HepG2 (cell line): ENCODE measurements at regions not wholly inside any gene's neighbourhood (a gene's known extent, or its start where the extent isn't known, plus 50 kb on each side); places are given as distances from the start of the nearest gene placed in this dataset.

Source experiments
- ATAC-seq: fragments of 200-7000 bp; cut with Tn5 transposase; 3 replicates; pipeline ENCODE4 v1.9.1; 2020; ENCODE audit warnings: mild to moderate bottlenecking, moderate library complexity
- BruUV-seq: library from RNA; stranded (reverse); fragments of 400-500 nt; replicated peaks from 2 replicates; lab custom pipeline; 2021; lab: Mats Ljungman, UMichigan
- CTCF ChIA-PET: fragments of 300-600 bp; formaldehyde crosslinking; extraction: SDS; loops from one replicate; lab custom pipeline; 2021; ENCODE audit warnings: low total read pairs, inconsistent platforms, low intra/inter-chr PET ratio; lab: Yijun Ruan, JAX
- POLR2A ChIA-PET: fragments of 350-600 bp; sonication (Branson Sonifier 250); formaldehyde crosslinking; loops from one replicate; lab custom pipeline; 2020; ENCODE audit warnings: antibody characterized with exemption, inconsistent platforms; lab: Yijun Ruan, JAX
- DNase-seq: peaks from one replicate; pipeline ENCODE4 v3.0.0-alpha.2; 2015; ENCODE audit warnings: low spot score
- FAIRE-seq: peaks from 3 replicates; lab custom pipeline; 2011; peaks lifted over from hg19 to GRCh38; lab: Jason Lieb, UNC
- H2AFZ ChIP-seq: one replicate; pipeline ENCODE4 v1.6.1; 2011; ENCODE audit warnings: low read length, inconsistent platforms
- H3K27ac ChIP-seq: fragments of 300-600 bp; 3 replicates; pipeline ENCODE4 v1.8.0; 2011; ENCODE audit warnings: mixed run types, mild to moderate bottlenecking, mixed read lengths, low read length, inconsistent platforms; ENCODE audit not compliant: insufficient read depth; ENCODE audit errors: extremely low read length
- H3K27me3 ChIP-seq, 2 experiments: fragments of 200-600 bp in 1 of 2; 2 replicates in 1 of 2; 3 replicates in 1 of 2; pipeline versions ENCODE4 v1.6.0 to v1.8.0; 2011; ENCODE audit warnings: low read length in 2 of 2, mild to moderate bottlenecking in 2 of 2, moderate library complexity in 2 of 2, inconsistent platforms in 1 of 2; ENCODE audit not compliant: insufficient read depth in 2 of 2, control insufficient read depth in 1 of 2
- H3K36me3 ChIP-seq, 2 experiments: fragments of 200-600 bp in 1 of 2; replicated peaks in 1 of 2; 2 replicates in 1 of 2; 3 replicates in 1 of 2; pipeline versions ENCODE4 v1.5.1 to v1.8.0; 2011; ENCODE audit warnings: low read length in 2 of 2, inconsistent platforms in 1 of 2; ENCODE audit not compliant: insufficient read depth in 2 of 2, control insufficient read depth in 1 of 2
- H3K4me1 ChIP-seq: 2 replicates; pipeline ENCODE4 v1.5.1; 2012; ENCODE audit warnings: low read length, inconsistent platforms; ENCODE audit not compliant: insufficient read depth
- H3K4me2 ChIP-seq: 2 replicates; pipeline ENCODE4 v1.6.0; 2011; ENCODE audit warnings: low read depth, low read length, inconsistent platforms
- H3K4me3 ChIP-seq, 3 experiments: fragments of 200-600 bp in 1 of 3; sonication (generic), shearing (Covaris generic) in 1 of 3; replicated peaks in 1 of 3; 2 replicates each; pipeline ENCODE4 v1.5.1; 2011 to 2016; ENCODE audit warnings: low read length in 3 of 3, inconsistent platforms in 2 of 3, low read depth in 2 of 3, mild to moderate bottlenecking in 2 of 3, control low read depth in 1 of 3, mixed read lengths in 1 of 3; ENCODE audit not compliant: insufficient read depth in 1 of 3
- H3K79me2 ChIP-seq: one replicate; pipeline ENCODE4 v1.6.1; 2011; ENCODE audit warnings: low read length, inconsistent platforms; ENCODE audit not compliant: insufficient read depth
- H3K9ac ChIP-seq: 2 replicates; pipeline ENCODE4 v1.6.0; 2011; ENCODE audit warnings: mild to moderate bottlenecking, low read depth, low read length, inconsistent platforms; ENCODE audit not compliant: insufficient read depth
- H3K9me3 ChIP-seq: 2 replicates; pipeline ENCODE4 v1.5.1; 2012; ENCODE audit warnings: mild to moderate bottlenecking, low read length
- H4K20me1 ChIP-seq: 2 replicates; pipeline ENCODE4 v1.6.0; 2011; ENCODE audit warnings: inconsistent platforms, mild to moderate bottlenecking, low read length, moderate library complexity; ENCODE audit not compliant: insufficient read depth
- ATAD3A ChIP-seq: sonication (generic); formaldehyde crosslinking; IDR thresholded peaks from 2 replicates; pipeline ENCODE4 v1.4.0; 2020; ENCODE audit warnings: missing genetic modification reagents
- BRD4 ChIP-seq: sonication (generic); formaldehyde crosslinking; IDR thresholded peaks from 2 replicates; pipeline ENCODE4 v1.4.0; 2020; ENCODE audit warnings: missing genetic modification reagents
- CCDC6 ChIP-seq: sonication (generic); formaldehyde crosslinking; IDR thresholded peaks from 2 replicates; pipeline ENCODE4 v1.8.1; 2022; ENCODE audit warnings: mild to moderate bottlenecking, missing genetic modification reagents, moderate library complexity
- GLMP ChIP-seq: sonication (generic); formaldehyde crosslinking; IDR thresholded peaks from 2 replicates; pipeline ENCODE4 v1.9.0; 2021; ENCODE audit warnings: missing genetic modification reagents, mild to moderate bottlenecking, borderline replicate concordance
- MBNL3 ChIP-seq: fragments of 250-450 bp; sonication (Bioruptor Pico); conservative IDR thresholded peaks from 2 replicates; pipeline ENCODE4 v1.8.0; 2022; ENCODE audit warnings: mild to moderate bottlenecking, inconsistent platforms
- MED13 ChIP-seq: sonication (generic); formaldehyde crosslinking; IDR thresholded peaks from 2 replicates; pipeline ENCODE4 v1.5.0; 2020; ENCODE audit warnings: missing genetic modification reagents
- PHF5A ChIP-seq: IDR thresholded peaks from one replicate; pipeline ENCODE4 v1.6.1; 2018; ENCODE audit warnings: low read depth, missing genetic modification reagents; ENCODE audit not compliant: unreplicated experiment
- RARA ChIP-seq: IDR thresholded peaks from 2 replicates; pipeline ENCODE4 v1.6.1; 2016; ENCODE audit warnings: missing genetic modification reagents, missing compliant biosample characterization
- SMARCC2 ChIP-seq: fragments of 450-650 bp; IDR thresholded peaks from 2 replicates; pipeline ENCODE4 v1.6.1; 2017; ENCODE audit warnings: antibody characterized with exemption, mild to moderate bottlenecking
- SUZ12 ChIP-seq: fragments of 150-350 bp; IDR thresholded peaks from 2 replicates; pipeline ENCODE4 v1.6.1; 2014; ENCODE audit warnings: low read depth, low read length
- YY1 ChIP-seq: IDR thresholded peaks from 2 replicates; pipeline ENCODE4 v1.6.1; 2011; ENCODE audit warnings: low read length, low read depth, moderate library complexity, mild to moderate bottlenecking; ENCODE audit not compliant: insufficient read depth, insufficient replicate concordance
- ZNF33A ChIP-seq: sonication (generic); formaldehyde crosslinking; IDR thresholded peaks from 2 replicates; pipeline ENCODE4 v1.5.1; 2020; ENCODE audit warnings: missing genetic modification reagents, mild to moderate bottlenecking, moderate library complexity, borderline replicate concordance
- ZNF704 ChIP-seq: sonication (generic); formaldehyde crosslinking; IDR thresholded peaks from 2 replicates; pipeline ENCODE4 v1.8.1; 2023; ENCODE audit warnings: mild to moderate bottlenecking, inconsistent platforms, moderate library complexity, missing genetic modification reagents, borderline replicate concordance
- WGBS: methylation state at CpG from one replicate; pipeline ENCODE4 v1.1.6; 2017; ENCODE audit warnings: low lambda C conversion rate; 5-methylcytosine and 5-hydroxymethylcytosine counted together
- in situ Hi-C: cut with HindIII; loops from 2 replicates; pipeline ENCODE4 v1.10.0; 2017; ENCODE audit warnings: low pct_unique_long_range_greater_than_20kb; ENCODE audit not compliant: extremely low pct_ligation_motif_present
- intact Hi-C: fragments of 100-400 bp; cut with micrococcal nuclease; formaldehyde crosslinking; loops from one replicate; pipeline ENCODE4 v1.10.0; 2022; ENCODE audit not compliant: unreplicated experiment

GRCh38 chr10:133021116-133021962 lies 66.4 kb upstream of the ADGRA1 start:
- DNase-seq (no peak), FAIRE-seq (no peak), ATAC-seq (no peak)
- Histone ChIP-seq H2AFZ (no peak overlapping the region), H3K79me2 (no peaks in the 10 kb centered on the region), H3K27me3 (peaks cover 4 to 52% of the 10 kb centered on the region in 2 experiments; a peak in 4 of 5 replicates), H3K9me3 (no peaks in the 10 kb centered on the region), H4K20me1 (no peaks in the 10 kb centered on the region), H3K4me3 (no peak overlapping the region), H3K9ac (no peak overlapping the region), H3K27ac (no peak overlapping the region), H3K4me2 (no peak overlapping the region), H3K4me1 (peaks cover 9% of the 10 kb centered on the region; the same call in 1 of the 2 replicates), H3K36me3 (no peaks in the 10 kb centered on the region)
- POLR2A ChIA-PET, result no interaction called here
- in situ Hi-C loops (no loop called here), intact Hi-C loops (no loop called here)
- no TSS peak for BruUV-seq
- WGBS, result 68% methylated on average over 29 of the region's 52 CpGs
- TF ChIP-seq YY1 (no peak), GLMP (CRISPR knock-in tag) (no peak), ATAD3A (CRISPR knock-in tag) (no peak), PHF5A (CRISPR knock-in tag) (no peak), ZNF704 (CRISPR knock-in tag) (no peak), RARA (no peak), CCDC6 (CRISPR knock-in tag) (no peak), SMARCC2 (no peak), MBNL3 (no peak), MED13 (CRISPR knock-in tag) (no peak), BRD4 (CRISPR knock-in tag) (no peak), SUZ12 (no peak), ZNF33A (CRISPR knock-in tag) (no peak)
- CTCF ChIA-PET, result no interaction called here
